HG03342 (cell line): ENCODE measurements at regions not wholly inside any gene's neighbourhood (a gene's known extent, or its start where the extent isn't known, plus 50 kb on each side); places are given as distances from the start of the nearest gene placed in this dataset.
"Not testable (repeated sequence)": the region's sequence is repeated elsewhere in the genome, so short reads cannot be mapped to it uniquely, and the experiment has no call there.

ENCODE experiments used
- ATAC-seq: cut with Tn5 transposase; IDR thresholded peaks from one replicate; pipeline ENCODE4 v1.9.1; 2021; ENCODE audit warnings: mild to moderate bottlenecking, moderate library complexity; ENCODE audit not compliant: unreplicated experiment

DNA sequence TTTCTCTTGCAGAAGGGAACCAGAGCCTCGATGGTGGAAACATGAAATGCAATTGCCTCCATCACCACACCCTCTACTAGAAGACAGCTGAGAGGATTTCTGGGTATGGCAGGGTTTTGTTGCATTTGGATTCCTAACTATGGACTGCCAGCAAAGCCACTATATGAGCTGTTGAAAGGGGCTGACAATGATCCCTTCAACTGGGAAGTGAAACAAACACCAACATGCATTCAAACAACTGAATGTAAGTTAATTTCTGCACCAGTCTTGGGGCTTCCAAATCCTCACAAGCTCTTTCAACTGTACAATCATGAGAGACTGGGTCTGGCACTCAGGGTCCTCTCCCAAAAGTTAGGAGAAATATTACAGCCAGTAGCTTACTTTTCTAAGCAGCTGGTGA, 116.7 kb upstream of the PLCL2 start:
- no peak for ATAC-seq

DNA sequence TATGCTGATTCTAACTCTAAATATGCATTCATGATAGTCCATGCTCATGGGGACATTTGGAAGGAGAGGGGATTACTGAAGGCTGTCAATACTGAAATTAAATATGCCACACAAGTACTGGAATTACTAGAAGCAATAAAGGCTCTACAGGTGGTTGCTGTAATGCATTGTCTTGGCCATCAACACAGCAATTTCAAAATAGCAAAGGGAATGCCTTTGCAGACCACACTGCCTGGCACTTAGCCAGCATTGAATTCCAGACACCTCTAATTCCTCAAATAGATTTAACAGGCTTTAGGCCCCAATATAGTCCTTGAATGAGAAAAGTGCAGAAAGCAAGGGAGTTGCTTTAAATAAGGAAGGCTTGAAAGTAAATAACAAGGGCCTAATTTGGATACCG, 115.8 kb upstream of the PLCL2 start:
- ATAC-seq = no peak

GRCh38 chr3:16769525-16769924, 115.2 kb upstream of the PLCL2 start:
- ATAC-seq = no peak

GRCh38 chr3:16770021-16770420, 114.7 kb upstream of the PLCL2 start:
- no peak for ATAC-seq

DNA sequence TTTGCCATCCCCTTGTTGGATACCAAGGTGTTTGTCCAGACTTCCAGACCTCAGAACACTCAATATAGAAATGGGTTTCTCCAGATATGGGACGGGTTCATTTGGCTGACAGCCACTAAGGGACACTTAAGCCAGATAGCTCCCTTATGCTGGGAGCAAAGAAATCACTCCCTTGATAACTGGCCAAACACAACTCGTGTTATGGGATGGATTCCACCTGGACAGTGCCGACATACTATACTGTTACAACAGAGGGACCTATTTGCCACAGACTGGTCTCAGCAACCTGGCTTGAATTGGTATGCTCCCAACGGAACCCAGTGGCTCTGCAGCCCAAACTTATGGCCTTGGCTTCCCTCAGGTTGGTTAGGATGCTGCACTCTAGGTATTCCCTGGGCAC, 114.0 kb upstream of the PLCL2 start:
- ATAC-seq = no peak

- not testable (repeated sequence) for ATAC-seq
These were observed 111.2 kb upstream of the PLCL2 start for GRCh38 chr3:16773594-16773993.

- ATAC-seq = not testable (repeated sequence)
These were observed 110.2 kb upstream of the PLCL2 start for GRCh38 chr3:16774536-16774935.

DNA sequence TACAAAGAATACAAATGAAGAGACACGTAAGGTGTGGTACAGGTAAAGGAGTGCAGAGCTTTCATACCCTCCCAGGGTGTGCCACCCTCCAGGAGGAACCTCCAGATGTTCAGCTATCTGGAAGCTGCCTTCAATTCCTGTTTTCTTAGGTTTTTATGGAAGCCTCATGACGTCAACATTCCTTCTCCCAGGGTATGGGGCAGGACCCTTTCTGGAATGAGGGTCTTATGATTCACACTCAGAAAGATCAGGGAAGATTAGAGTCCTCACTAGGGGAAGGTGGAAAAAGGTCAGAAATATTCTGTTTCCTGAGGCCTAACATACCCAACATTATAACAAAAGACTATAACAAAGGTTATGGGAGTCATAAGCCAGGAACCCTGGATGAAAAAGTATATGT, 99.8 kb upstream of the PLCL2 start:
- ATAC-seq = no peak

- no peak for ATAC-seq
These were observed 99.3 kb upstream of the PLCL2 start for GRCh38 chr3:16785465-16785864.

GRCh38 chr3:16788440-16789056, 96.2 kb upstream of the PLCL2 start:
- ATAC-seq = no peak

DNA sequence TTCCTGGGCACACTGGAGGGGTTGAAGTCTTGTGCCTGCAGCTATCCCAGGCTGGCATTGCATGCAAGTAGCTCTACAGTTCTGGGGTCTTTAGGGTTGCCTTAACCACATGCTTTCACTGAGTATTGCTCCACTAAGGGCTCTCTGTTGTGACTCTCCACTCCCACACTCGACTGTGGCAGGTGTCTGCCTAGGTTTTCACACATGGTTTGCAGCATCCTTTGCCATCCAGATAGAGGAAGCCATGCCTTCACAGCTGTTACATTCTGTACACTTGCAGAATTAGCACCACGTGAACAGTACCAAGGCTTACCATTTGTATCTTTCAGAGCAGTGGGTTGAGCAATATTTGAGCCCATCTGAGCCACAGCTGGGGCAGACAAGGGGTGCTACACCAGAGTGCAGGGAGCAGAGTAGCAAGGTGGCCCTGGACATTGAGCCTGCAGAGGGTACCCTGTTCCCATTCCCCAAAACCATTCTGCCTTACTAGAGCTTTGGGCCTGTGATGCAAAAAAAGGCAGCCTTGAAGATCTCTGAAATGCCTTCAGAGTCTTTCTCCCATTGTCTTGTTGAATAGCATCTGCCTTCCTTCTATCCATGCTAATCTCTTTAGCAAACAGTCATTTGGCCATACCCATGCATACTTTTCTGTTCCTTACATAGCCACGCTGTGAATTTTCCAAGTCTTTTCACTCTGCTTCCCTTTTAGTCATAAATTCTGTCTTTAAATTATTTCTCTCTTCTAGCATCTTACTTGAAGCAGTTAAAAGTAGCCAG, 95.2 kb upstream of the PLCL2 start:
- ATAC-seq = no peak

DNA sequence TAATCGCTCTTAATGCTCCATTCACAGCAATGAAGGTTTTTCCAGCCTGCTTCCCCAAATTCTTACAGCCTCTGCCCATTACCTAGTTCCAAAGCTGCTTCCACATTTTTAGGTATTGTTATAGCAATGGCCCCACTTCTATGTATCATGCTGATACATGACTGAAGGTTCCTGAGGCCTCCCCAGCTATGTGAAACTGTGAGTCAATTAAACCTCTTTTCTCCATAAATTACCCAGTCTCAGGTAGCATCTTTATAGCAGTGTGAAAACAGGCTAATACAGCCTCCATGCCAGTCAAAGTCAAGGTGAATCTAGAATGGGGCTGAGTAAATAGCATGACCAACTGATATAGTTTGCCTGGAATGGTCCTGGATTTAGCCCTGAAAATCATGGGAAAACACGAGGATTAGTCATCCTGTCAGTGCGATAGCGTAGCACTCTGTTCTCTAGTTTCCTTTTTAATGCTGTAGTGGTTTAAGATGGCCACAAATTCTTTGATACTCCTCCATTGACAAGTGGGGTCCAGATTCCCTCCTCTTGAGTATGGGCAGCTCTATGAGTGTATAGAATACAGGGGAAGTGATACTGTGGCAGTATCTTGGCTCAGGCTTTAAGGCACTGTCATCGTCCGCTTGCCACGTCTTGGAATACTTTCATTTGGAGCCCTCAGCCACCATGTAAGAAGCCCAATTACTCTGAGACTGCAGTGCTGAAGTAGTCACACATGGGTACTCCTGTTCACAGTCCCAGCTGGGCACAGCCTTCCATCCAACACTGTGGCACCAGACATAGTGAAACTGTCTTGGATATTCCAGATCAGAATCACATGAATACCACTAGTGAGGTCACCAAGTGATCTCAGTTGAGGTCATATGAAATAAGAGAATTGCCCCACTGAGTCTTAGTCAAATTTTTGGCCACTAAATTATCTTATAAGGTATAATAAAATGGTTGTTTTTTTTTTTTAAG, 94.0 kb upstream of the PLCL2 start:
- no peak for ATAC-seq

GRCh38 chr3:16793321-16793720, 91.4 kb upstream of the PLCL2 start:
- ATAC-seq = no peak

GRCh38 chr3:16794257-16794656, 90.5 kb upstream of the PLCL2 start:
- no peak for ATAC-seq

DNA sequence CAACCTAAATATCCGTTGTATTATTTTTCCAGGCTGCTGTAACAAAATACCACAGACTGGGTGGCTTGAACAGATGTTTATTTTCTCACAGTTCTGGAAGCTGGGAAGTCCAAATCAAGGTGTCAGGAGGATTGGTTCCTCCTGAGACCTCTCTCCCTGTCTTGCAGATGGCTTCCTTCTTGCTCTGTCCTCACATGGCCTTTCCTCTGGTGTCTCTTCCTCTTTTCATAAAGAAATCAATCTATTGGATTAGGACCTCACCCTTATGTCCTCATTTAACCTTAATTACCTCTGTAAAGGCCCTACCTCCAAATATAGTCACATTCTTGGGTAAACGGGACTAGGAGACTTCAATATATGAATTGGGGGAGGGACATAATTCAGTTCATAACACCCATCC, 89.2 kb upstream of the PLCL2 start:
- ATAC-seq = no peak

DNA sequence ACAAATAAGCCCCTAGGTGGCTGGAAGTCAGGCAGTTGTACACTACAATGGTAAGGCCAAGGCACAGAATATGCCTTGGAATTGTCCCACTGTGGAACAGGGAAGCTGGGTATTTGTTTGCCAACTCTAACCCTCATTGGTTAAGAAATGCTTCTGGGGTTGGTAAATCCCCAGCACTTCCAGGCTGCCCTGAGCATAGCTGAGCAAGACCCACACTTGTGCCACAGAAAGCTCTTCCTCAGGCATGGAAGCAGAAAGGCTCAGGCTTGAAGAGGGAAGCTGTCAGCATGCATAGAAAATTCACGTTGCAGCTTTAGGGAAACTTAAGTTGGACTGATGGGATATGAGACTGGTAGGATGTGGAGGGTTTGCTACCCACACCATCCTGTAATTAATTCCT, 86.9 kb upstream of the PLCL2 start:
- no peak for ATAC-seq

DNA sequence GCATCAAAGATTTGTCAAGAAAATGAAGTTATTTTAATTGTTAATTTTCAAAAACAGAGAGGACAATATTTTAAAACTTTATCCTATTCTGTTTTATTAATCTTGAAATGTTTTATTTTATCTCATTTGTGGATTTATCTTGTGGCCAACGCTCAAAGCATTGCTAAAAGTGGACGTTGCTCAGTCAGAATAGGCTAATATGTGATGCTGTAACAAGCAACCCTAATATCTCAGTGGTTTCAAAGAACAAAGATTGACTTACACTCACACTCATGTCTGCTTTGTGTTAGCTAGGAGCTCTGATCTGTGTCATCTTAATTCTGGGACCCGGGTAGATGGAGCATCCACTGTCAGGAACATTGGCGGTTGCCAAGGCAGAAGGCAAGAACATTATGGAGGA, 86.0 kb upstream of the PLCL2 start:
- ATAC-seq = no peak

- ATAC-seq = no peak
These were observed 84.4 kb upstream of the PLCL2 start for GRCh38 chr3:16800361-16800760.

- no peak for ATAC-seq
These were observed 83.5 kb upstream of the PLCL2 start for GRCh38 chr3:16801223-16801622.

GRCh38 chr3:16801698-16802097, 83.1 kb upstream of the PLCL2 start:
- no peak for ATAC-seq

GRCh38 chr3:16802389-16802788, 82.4 kb upstream of the PLCL2 start:
- ATAC-seq = peak; percentile 89

DNA sequence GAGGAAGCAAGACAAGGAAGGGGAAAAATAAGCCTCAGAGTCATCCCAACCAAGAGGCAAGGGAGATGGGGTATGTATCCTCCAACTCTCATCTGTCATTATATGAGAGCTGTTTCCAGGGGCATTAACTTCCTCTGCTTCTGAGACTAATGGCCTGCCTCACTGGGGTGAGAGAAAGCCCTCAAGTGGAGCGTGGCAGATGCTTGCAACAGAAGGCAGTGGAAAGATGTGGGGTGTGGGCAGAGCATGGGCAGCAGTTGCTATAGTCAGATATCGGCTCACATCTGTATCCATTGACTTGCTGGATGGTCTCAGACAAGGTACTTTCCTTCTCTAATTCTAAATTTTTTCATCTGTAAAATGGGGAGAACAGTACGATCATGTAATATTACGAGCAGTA, 81.7 kb upstream of the PLCL2 start:
- no peak for ATAC-seq
